ENCODE measurements at regions not wholly inside any gene's neighbourhood (a gene's known extent, or its start where the extent isn't known, plus 50 kb on each side); places are given as distances from the start of the nearest gene placed in this dataset.
"Not testable (repeated sequence)": the region's sequence is repeated elsewhere in the genome, so short reads cannot be mapped to it uniquely, and the experiment has no call there.

DNA sequence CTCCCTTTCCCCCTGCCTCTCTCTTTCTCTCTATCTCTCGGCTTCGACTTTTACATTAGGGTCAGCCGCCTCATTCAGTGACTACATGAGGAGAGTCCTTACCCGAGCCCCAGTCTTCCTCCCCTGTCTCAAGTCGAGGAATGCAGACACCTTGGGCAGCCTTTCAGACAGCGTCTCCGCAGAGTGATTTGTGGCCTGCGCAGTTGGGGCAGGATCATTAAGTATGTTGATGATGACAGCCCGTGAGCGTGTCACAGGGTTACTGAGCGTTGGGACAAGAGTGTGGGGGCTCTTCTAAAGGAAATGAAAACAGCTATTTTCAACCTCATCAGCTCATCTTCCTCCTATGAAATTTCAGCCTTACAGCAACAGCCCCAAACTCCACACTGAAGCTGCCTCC lies 312.1 kb upstream of the GATB start:
- Histone ChIP-seq H3K27ac (ENCODE audit: low read depth) (no peak overlapping the region), H3K4me3 (ENCODE audit: low read depth, low read length) (no peak overlapping the region), H3K4me1 (ENCODE audit: insufficient read depth) (no peaks in the 10 kb centered on the region), H3K36me3 (ENCODE audit: insufficient read depth) (no peaks in the 10 kb centered on the region)
- DNase-seq (ENCODE audit: extremely low spot score), result no peak
- 86% methylated on average over 11 of the region's 11 CpGs for WGBS

DNA sequence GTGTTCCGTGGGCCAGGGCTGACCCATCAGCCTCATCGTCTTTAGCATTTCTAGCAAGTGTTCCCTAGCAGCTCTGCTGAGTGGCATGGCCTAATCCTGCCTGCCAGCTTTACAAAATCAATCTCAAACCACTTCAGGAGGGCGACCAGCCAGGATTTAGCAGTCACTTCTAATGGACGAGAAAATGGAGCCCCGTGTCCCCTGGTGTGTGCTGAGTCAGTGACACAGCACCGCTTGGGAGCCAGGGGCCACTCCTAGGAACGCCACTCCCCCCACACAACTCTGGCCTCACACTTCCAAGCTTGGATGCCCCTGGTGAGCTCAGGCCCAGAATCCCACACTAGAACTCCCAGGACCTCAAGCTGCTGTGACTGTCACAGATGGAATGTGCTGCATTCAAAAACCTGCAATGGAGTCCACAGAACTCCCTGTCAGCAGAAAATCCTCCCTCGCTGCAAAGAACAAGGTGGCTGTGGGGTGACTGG lies 311.2 kb upstream of the GATB start:
- H3K4me3 ChIP-seq (ENCODE audit: low read depth, low read length), result no peak overlapping the region
- WGBS, result 93% methylated on average over 8 of the region's 8 CpGs
- DNase-seq (ENCODE audit: extremely low spot score), result no peak
- no peak overlapping the region for H3K27ac ChIP-seq (ENCODE audit: low read depth)
- no peaks in the 10 kb centered on the region for H3K36me3 ChIP-seq (ENCODE audit: insufficient read depth)
- H3K4me1 ChIP-seq (ENCODE audit: insufficient read depth), result no peaks in the 10 kb centered on the region

GRCh38 chr4:152070854-152071253 lies 310.0 kb upstream of the GATB start:
- 94% methylated on average over 6 of the region's 6 CpGs for WGBS
- no peak overlapping the region for H3K4me3 ChIP-seq (ENCODE audit: low read depth, low read length)
- no peak for DNase-seq (ENCODE audit: extremely low spot score)

GRCh38 chr4:152068866-152069265 lies 308.1 kb upstream of the GATB start:
- Histone ChIP-seq H3K4me3 (ENCODE audit: low read depth, low read length) (no peak overlapping the region), H3K27ac (ENCODE audit: low read depth) (no peak overlapping the region), H3K4me1 (ENCODE audit: insufficient read depth) (no peaks in the 10 kb centered on the region), H3K36me3 (ENCODE audit: insufficient read depth) (no peaks in the 10 kb centered on the region)
- no peak for DNase-seq (ENCODE audit: extremely low spot score)
- 86% methylated on average over 3 of the region's 3 CpGs for WGBS

More at GRCh38 chr4:152070854-152071253, 310.0 kb upstream of the GATB start:
- H3K36me3 ChIP-seq (ENCODE audit: insufficient read depth), result no peaks in the 10 kb centered on the region
- H3K27ac ChIP-seq (ENCODE audit: low read depth), result no peak overlapping the region
- no peaks in the 10 kb centered on the region for H3K4me1 ChIP-seq (ENCODE audit: insufficient read depth)

- DNase-seq (ENCODE audit: extremely low spot score), result no peak
- Histone ChIP-seq H3K27ac (ENCODE audit: low read depth) (no peak overlapping the region), H3K36me3 (ENCODE audit: insufficient read depth) (no peaks in the 10 kb centered on the region), H3K4me1 (ENCODE audit: insufficient read depth) (peaks cover 2% of the 10 kb centered on the region), H3K4me3 (ENCODE audit: low read depth, low read length) (no peak overlapping the region)
- 98% methylated on average over 2 of the region's 2 CpGs for WGBS
Observed at GRCh38 chr4:152065545-152065944, 304.7 kb upstream of the GATB start.

DNA sequence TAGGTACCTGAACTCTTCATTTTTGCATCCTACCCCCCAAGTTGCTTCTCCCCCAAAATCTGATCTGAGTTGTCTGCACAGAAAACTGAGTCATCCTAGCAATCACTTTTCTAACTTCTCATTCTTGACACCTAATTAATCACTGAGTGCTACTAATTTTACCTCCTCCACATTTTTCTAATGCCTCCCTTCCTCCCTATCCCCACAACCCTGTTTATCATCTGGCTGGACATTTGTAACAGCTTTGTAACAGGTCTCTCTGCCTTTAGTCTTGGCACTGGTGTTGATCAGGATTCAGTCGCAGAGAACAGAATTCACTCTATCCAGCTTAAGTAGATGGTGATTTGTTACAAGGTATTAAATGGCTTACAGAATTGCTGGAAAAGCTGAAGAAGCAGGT lies 303.9 kb upstream of the GATB start:
- H3K27ac ChIP-seq (ENCODE audit: low read depth), result no peak overlapping the region
- DNase-seq (ENCODE audit: extremely low spot score), result no peak
- H3K4me3 ChIP-seq (ENCODE audit: low read depth, low read length), result no peak overlapping the region
- 86% methylated on average over 1 of the region's 1 CpG for WGBS
- no peaks in the 10 kb centered on the region for H3K36me3 ChIP-seq (ENCODE audit: insufficient read depth)
- H3K4me1 ChIP-seq (ENCODE audit: insufficient read depth), result peaks cover 2% of the 10 kb centered on the region

GRCh38 chr4:152064282-152064681 lies 303.5 kb upstream of the GATB start:
- Histone ChIP-seq H3K27ac (ENCODE audit: low read depth) (no peak overlapping the region), H3K36me3 (ENCODE audit: insufficient read depth) (no peaks in the 10 kb centered on the region), H3K4me3 (ENCODE audit: low read depth, low read length) (no peak overlapping the region), H3K4me1 (ENCODE audit: insufficient read depth) (peaks cover 2% of the 10 kb centered on the region)
- WGBS, result 64% methylated on average over 2 of the region's 2 CpGs
- no peak for DNase-seq (ENCODE audit: extremely low spot score)

GRCh38 chr4:152063621-152064240 lies 302.9 kb upstream of the GATB start:
- peak; percentile 17 for DNase-seq (ENCODE audit: extremely low spot score)
- Histone ChIP-seq H3K4me1 (ENCODE audit: insufficient read depth) (peaks cover 2% of the 10 kb centered on the region), H3K27ac (ENCODE audit: low read depth) (no peak overlapping the region), H3K4me3 (ENCODE audit: low read depth, low read length) (no peak overlapping the region), H3K36me3 (ENCODE audit: insufficient read depth) (no peaks in the 10 kb centered on the region)
- WGBS, result 49% methylated on average over 13 of the region's 13 CpGs

DNA sequence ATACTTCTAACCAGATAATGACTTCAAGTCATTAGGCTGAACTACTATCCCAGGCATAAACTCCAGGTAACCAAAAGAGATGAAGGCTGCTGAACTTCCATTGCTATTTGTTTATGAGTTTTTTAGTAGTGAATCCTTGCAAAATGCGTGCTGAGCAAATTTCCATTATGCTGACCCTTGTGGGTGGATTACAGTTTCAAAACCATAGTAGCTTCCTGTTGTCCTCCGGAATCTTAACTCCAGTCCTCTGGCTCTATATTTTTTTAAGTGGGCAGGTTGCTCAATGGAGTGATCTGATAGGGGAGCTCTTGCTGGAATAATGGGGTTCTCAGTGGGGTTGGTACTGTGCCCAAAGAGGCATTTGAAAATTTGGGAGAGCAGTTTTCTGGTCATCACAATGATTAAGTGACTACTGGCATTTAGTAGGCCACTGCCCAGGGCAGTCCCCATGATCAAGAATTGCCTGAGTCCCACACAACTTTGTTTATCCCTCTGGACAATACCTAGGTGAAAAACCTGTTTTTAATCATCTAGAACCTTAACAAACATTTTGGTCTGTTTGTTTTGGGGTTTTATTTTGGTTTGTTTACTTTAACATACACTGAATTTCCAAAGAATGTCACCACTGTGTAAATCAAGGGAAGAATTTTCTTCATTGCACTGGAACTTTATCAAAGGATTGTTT lies 302.3 kb upstream of the GATB start:
- Histone ChIP-seq H3K27ac (ENCODE audit: low read depth) (no peak overlapping the region), H3K4me3 (ENCODE audit: low read depth, low read length) (no peak overlapping the region), H3K4me1 (ENCODE audit: insufficient read depth) (peaks cover 2% of the 10 kb centered on the region), H3K36me3 (ENCODE audit: insufficient read depth) (no peaks in the 10 kb centered on the region)
- DNase-seq (ENCODE audit: extremely low spot score), result no peak
- 41% methylated on average over 2 of the region's 2 CpGs for WGBS

DNA sequence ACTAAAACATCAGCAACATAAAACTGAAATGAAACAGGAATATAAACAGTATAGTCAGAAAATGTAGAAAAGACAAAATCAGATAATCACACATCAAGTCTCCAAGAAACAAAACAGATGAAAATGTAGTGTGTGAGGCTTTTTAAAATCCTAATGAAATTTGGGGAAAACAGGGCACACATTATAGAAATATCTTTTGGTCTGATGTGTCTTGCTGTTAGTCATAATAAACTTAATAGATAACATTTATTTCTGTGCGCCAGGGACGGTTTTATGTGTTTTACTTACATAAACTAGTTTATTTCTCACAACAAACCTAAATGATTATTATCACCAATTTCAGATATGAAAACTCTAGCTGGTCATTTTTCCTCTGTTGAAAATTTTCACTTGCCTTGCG lies 293.9 kb upstream of the GATB start:
- Histone ChIP-seq H3K4me3 (ENCODE audit: low read depth, low read length) (no peak overlapping the region), H3K36me3 (ENCODE audit: insufficient read depth) (no peaks in the 10 kb centered on the region), H3K27ac (ENCODE audit: low read depth) (no peak overlapping the region), H3K4me1 (ENCODE audit: insufficient read depth) (no peaks in the 10 kb centered on the region)
- 52% methylated on average over 3 of the region's 3 CpGs for WGBS
- peak; percentile 14 for DNase-seq (ENCODE audit: extremely low spot score)

DNA sequence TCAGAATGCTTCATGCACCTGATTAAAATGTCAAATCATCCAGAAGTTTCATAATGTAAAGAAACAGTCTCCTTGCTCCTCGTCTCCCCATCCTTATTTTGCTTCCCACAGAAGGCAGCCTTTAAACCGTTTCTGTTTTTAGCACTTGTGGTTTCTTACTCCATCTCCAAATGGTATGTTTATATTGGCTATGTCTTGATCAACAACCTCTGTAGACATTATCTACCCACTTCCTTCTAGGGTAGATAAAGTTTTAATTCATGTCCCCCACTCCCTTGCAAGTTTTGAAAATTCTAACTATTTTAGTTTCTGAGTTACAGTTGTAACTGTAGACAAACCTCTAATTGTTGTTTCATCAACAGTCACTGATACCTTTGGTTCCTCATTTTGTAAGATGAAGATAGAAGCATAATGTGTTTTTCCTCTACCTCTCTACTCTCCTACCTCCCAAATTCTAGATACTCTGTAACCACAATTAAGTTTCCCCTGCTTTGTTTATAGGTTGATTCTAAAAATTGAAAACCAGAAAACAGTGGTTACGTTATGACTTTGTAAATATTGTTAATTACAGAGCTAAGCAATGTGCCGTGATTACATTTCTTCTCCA lies 291.7 kb upstream of the GATB start:
- DNase-seq (ENCODE audit: extremely low spot score), result no peak
- Histone ChIP-seq H3K4me3 (ENCODE audit: low read depth, low read length) (no peak overlapping the region), H3K36me3 (ENCODE audit: insufficient read depth) (no peaks in the 10 kb centered on the region), H3K27ac (ENCODE audit: low read depth) (no peak overlapping the region), H3K4me1 (ENCODE audit: insufficient read depth) (no peaks in the 10 kb centered on the region)
- 45% methylated on average over 4 of the region's 4 CpGs for WGBS

- H3K4me3 ChIP-seq (ENCODE audit: low read depth, low read length); H3K36me3 ChIP-seq (ENCODE audit: insufficient read depth); H3K27ac ChIP-seq (ENCODE audit: low read depth); DNase-seq (ENCODE audit: extremely low spot score); H3K4me1 ChIP-seq (ENCODE audit: insufficient read depth): not testable (repeated sequence)
- WGBS, result 97% methylated on average over 15 of the region's 15 CpGs
Observed at GRCh38 chr4:152051332-152051731, 290.5 kb upstream of the GATB start.

DNA sequence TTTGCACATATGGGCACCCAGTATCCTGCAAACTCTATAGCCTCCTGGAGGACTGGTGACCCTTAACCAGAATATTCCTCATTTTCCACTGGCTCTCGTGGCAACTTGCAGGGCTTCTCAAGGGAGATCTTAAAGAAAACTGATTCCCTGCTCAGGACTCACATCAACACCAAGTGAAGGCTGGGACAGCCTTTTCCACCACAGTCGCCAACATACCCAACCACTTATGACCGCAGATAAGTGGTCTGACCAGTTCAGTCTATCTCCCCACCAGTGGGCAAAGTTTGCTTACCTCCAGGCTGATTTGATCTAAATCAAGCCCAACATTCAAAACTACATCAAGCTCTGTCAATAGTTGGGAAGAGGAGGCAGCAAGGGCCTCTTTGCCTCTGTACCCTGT lies 289.3 kb upstream of the GATB start:
- H3K4me1 ChIP-seq (ENCODE audit: insufficient read depth), result no peaks in the 10 kb centered on the region
- DNase-seq (ENCODE audit: extremely low spot score), result no peak
- no peak overlapping the region for H3K27ac ChIP-seq (ENCODE audit: low read depth)
- WGBS, result 85% methylated on average over 3 of the region's 3 CpGs
- no peak overlapping the region for H3K4me3 ChIP-seq (ENCODE audit: low read depth, low read length)
- no peaks in the 10 kb centered on the region for H3K36me3 ChIP-seq (ENCODE audit: insufficient read depth)

DNA sequence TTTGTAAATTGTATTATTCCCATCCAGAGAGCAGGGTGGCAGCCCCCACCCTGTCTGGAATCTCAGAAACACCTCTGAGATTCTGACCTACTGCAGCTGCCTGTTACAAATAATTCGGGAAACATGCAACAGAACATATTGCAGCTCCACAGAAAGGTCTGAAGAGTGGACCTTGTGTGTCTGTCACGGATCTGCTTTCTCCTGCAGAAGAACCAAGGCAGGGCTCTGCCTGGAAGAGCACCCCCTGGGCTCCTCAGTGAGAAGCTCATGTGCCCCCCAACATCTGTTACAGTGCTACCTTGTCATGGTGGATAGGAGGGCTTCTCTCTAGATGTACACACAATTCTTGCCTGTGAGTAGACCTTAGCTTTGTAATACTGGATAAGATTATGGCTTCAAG lies 286.6 kb upstream of the GATB start:
- no peak overlapping the region for H3K4me3 ChIP-seq (ENCODE audit: low read depth, low read length)
- H3K4me1 ChIP-seq (ENCODE audit: insufficient read depth), result no peaks in the 10 kb centered on the region
- no peak overlapping the region for H3K27ac ChIP-seq (ENCODE audit: low read depth)
- 94% methylated on average over 2 of the region's 2 CpGs for WGBS
- no peaks in the 10 kb centered on the region for H3K36me3 ChIP-seq (ENCODE audit: insufficient read depth)
- DNase-seq (ENCODE audit: extremely low spot score), result no peak

Measured in urinary bladder (tissue), 3 donors.